MM.1S (cell line): ENCODE measurements at regions not wholly inside any gene's neighbourhood (a gene's known extent, or its start where the extent isn't known, plus 50 kb on each side); places are given as distances from the start of the nearest gene placed in this dataset.

Source experiments
- DNase-seq: peaks from one replicate; pipeline ENCODE4 v3.0.0-alpha.2; 2015
- H2AFZ ChIP-seq: fragments of 300-600 bp; sonication (generic); 2 replicates; pipeline ENCODE4 v1.6.0; 2016; ENCODE audit warnings: antibody characterized with exemption, low read length
- H3F3A ChIP-seq: fragments of 300-600 bp; sonication (generic); 2 replicates; pipeline ENCODE4 v1.6.1; 2016; ENCODE audit warnings: mild to moderate bottlenecking, antibody characterized with exemption, low read length, moderate library complexity, mixed read lengths; ENCODE audit not compliant: insufficient read depth
- H3K27ac ChIP-seq: fragments of 300-600 bp; sonication (generic); 2 replicates; pipeline ENCODE4 v1.5.1; 2016; ENCODE audit warnings: mild to moderate bottlenecking, low read length
- H3K27me3 ChIP-seq: fragments of 300-600 bp; sonication (generic); replicated peaks from 2 replicates; pipeline ENCODE4 v1.6.0; 2016; ENCODE audit warnings: low read length; ENCODE audit not compliant: insufficient read depth
- H3K36me3 ChIP-seq: fragments of 300-600 bp; sonication (generic); replicated peaks from 2 replicates; pipeline ENCODE4 v1.6.1; 2016; ENCODE audit warnings: mild to moderate bottlenecking, low read length, mixed read lengths; ENCODE audit not compliant: insufficient read depth
- H3K4me1 ChIP-seq: fragments of 300-600 bp; sonication (generic); 2 replicates; pipeline ENCODE4 v1.6.1; 2016; ENCODE audit warnings: low read length, mixed read lengths
- H3K4me2 ChIP-seq: fragments of 300-600 bp; sonication (generic); 2 replicates; pipeline ENCODE4 v1.6.0; 2016; ENCODE audit warnings: low read depth, low read length
- H3K4me3 ChIP-seq: fragments of 300-600 bp; sonication (generic); 2 replicates; pipeline ENCODE4 v1.5.1; 2016; ENCODE audit warnings: low read length, mixed read lengths
- H3K79me2 ChIP-seq: fragments of 300-600 bp; sonication (generic); 2 replicates; pipeline ENCODE4 v1.6.1; 2016; ENCODE audit warnings: mixed run types, low read length, mixed read lengths
- H3K9ac ChIP-seq: fragments of 300-600 bp; sonication (generic); 2 replicates; pipeline ENCODE4 v1.6.1; 2016; ENCODE audit warnings: low read length, mixed read lengths
- H3K9me2 ChIP-seq: fragments of 300-600 bp; sonication (generic); replicated peaks from 2 replicates; pipeline ENCODE4 v1.6.1; 2016; ENCODE audit warnings: mild to moderate bottlenecking, low read length, mixed read lengths; ENCODE audit not compliant: insufficient read depth
- H3K9me3 ChIP-seq: fragments of 300-600 bp; sonication (generic); replicated peaks from 2 replicates; pipeline ENCODE4 v1.6.1; 2016; ENCODE audit warnings: mild to moderate bottlenecking, low read length, mixed read lengths; ENCODE audit not compliant: insufficient read depth
- H4K20me1 ChIP-seq: fragments of 300-600 bp; sonication (generic); 2 replicates; pipeline ENCODE4 v1.6.1; 2016; ENCODE audit warnings: mild to moderate bottlenecking, low read length, moderate library complexity, mixed read lengths; ENCODE audit not compliant: insufficient read depth
- EZH2 ChIP-seq: fragments of 300-600 bp; sonication (generic); optimal IDR thresholded peaks from 2 replicates; pipeline ENCODE3; 2017; ENCODE audit warnings: low read depth, mild to moderate bottlenecking, antibody characterized with exemption, low read length, mixed read lengths
- EZH2phosphoT487 ChIP-seq: fragments of 300-600 bp; sonication (generic); IDR thresholded peaks from 2 replicates; pipeline ENCODE4 v1.6.1; 2018; ENCODE audit warnings: antibody characterized with exemption, low read length
- TF ChIP-seq, protein P1 (sequence below): fragments of 300-600 bp; sonication (generic); IDR thresholded peaks from 2 replicates; pipeline ENCODE4 v1.5.1; 2016; ENCODE audit warnings: antibody characterized with exemption, low read length, mixed read lengths

DNA sequence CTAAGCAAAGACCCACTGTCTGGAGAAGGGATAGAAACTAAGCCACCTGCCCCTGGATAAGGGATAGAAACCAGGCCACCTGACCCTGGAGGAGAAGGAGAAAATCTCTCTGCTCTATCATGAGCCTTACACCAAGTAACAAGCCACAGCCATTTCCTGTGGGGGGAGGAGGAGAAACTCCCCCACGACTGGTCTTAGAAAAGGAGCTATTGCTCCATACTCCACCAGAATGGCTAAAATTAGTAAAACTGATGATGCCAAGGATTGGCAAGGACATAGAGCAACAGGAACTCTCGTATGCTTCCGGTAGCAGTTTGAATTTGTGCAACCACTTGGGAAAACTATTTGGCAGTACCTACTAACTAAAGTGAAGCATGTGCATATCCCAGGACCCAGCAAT, 70.8 kb downstream of the ACTL7B start:
- Histone ChIP-seq H3K4me2 (no peak overlapping the region), H3K79me2 (no peaks in the 10 kb centered on the region), H3F3A (no peaks in the 10 kb centered on the region), H3K9me2 (no peaks in the 10 kb centered on the region), H3K36me3 (no peaks in the 10 kb centered on the region), H4K20me1 (no peaks in the 10 kb centered on the region), H3K9me3 (no peaks in the 10 kb centered on the region), H3K27me3 (no peaks in the 10 kb centered on the region), H3K27ac (no peak overlapping the region), H2AFZ (no peak overlapping the region), H3K4me1 (no peaks in the 10 kb centered on the region), H3K4me3 (no peak overlapping the region), H3K9ac (no peak overlapping the region)
- no peak for DNase-seq
- TF ChIP-seq EZH2 (no peak), EZH2phosphoT487 (no peak)
- TF ChIP-seq, protein P1, sequence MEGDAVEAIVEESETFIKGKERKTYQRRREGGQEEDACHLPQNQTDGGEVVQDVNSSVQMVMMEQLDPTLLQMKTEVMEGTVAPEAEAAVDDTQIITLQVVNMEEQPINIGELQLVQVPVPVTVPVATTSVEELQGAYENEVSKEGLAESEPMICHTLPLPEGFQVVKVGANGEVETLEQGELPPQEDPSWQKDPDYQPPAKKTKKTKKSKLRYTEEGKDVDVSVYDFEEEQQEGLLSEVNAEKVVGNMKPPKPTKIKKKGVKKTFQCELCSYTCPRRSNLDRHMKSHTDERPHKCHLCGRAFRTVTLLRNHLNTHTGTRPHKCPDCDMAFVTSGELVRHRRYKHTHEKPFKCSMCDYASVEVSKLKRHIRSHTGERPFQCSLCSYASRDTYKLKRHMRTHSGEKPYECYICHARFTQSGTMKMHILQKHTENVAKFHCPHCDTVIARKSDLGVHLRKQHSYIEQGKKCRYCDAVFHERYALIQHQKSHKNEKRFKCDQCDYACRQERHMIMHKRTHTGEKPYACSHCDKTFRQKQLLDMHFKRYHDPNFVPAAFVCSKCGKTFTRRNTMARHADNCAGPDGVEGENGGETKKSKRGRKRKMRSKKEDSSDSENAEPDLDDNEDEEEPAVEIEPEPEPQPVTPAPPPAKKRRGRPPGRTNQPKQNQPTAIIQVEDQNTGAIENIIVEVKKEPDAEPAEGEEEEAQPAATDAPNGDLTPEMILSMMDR = no peak

DNA sequence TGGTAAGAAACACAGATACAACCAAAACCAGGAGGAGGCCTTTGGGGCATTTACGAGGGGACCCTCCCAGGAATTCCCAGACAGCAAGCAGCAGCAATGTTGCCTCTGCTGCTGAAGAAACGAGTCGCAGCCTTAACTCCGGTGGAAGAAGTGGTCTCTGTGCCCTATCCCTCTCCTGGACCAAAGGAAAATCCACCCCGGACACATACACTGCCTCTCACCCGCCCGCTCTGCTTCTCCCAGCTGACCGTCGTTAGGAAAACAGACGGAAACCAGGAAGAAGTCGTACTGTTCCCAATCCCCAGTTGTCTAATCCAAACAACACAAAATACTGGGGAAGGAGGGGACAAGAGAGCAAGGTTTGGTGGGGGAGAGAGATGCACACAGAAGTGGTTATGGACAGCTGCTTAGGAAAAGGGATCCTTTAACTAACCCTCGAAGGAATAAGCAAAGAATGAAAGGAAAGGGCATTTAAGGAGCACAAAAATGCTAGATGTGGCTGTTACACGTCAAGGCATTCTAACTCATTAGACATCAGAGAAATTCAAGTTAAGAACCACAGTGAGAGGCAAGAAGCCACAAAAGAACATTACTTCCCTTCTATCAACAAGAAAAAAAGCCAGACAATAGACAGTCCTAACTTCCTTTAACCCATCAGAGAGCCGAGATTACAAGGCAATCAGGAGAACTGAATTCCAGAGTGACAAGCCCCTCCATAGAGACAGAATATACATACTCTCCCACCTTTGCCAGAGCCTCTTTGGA, 71.9 kb downstream of the ACTL7B start:
- Histone ChIP-seq H3K9ac (no peak overlapping the region), H3K4me3 (no peak overlapping the region), H3K36me3 (no peaks in the 10 kb centered on the region), H3K27me3 (no peaks in the 10 kb centered on the region), H3F3A (no peaks in the 10 kb centered on the region), H3K9me2 (no peaks in the 10 kb centered on the region), H3K79me2 (no peaks in the 10 kb centered on the region), H2AFZ (no peak overlapping the region), H3K4me1 (no peaks in the 10 kb centered on the region), H3K9me3 (no peaks in the 10 kb centered on the region), H4K20me1 (no peaks in the 10 kb centered on the region), H3K4me2 (no peak overlapping the region), H3K27ac (no peak overlapping the region)
- TF ChIP-seq, protein P1 = no peak
- TF ChIP-seq EZH2phosphoT487 = no peak
- no peak for TF ChIP-seq EZH2
- DNase-seq = no peak

DNA sequence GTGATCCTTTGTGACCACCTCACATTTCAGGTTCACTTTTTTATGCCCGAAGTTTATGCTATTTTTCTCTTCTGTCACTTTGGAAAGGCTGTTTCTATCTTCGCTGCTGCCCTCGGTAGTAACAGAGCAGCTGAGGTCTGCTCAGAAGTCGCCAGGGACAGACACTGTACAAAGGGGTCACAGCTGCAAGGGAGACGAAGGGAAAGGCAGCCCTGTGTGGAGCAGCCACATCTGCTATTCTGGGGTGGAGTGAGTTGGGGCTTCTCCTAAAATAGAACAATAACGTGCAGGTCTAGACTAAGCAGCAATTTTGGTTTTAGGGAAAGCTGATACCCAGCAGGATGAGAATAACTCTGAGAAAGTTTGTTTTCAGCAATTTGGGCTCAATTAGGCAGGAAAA, 72.5 kb downstream of the ACTL7B start:
- Histone ChIP-seq H2AFZ (no peak overlapping the region), H3K4me1 (no peaks in the 10 kb centered on the region), H3K36me3 (no peaks in the 10 kb centered on the region), H3K9me3 (no peaks in the 10 kb centered on the region), H3K9me2 (no peaks in the 10 kb centered on the region), H3K4me3 (no peak overlapping the region), H3K27me3 (no peaks in the 10 kb centered on the region), H3K9ac (no peak overlapping the region), H3K4me2 (no peak overlapping the region), H4K20me1 (no peaks in the 10 kb centered on the region), H3K79me2 (no peaks in the 10 kb centered on the region), H3F3A (no peaks in the 10 kb centered on the region), H3K27ac (no peak overlapping the region)
- TF ChIP-seq EZH2 (no peak), EZH2phosphoT487 (no peak)
- TF ChIP-seq, protein P1 = no peak
- no peak for DNase-seq
